Daoy (cell line): ENCODE measurements at regions not wholly inside any gene's neighbourhood (a gene's known extent, or its start where the extent isn't known, plus 50 kb on each side); places are given as distances from the start of the nearest gene placed in this dataset.
"Not testable (repeated sequence)": the region's sequence is repeated elsewhere in the genome, so short reads cannot be mapped to it uniquely, and the experiment has no call there.

Source experiments
- DNase-seq: peaks from one replicate; pipeline ENCODE4 v3.0.0-alpha.2; 2015; ENCODE audit warnings: low read depth

DNA sequence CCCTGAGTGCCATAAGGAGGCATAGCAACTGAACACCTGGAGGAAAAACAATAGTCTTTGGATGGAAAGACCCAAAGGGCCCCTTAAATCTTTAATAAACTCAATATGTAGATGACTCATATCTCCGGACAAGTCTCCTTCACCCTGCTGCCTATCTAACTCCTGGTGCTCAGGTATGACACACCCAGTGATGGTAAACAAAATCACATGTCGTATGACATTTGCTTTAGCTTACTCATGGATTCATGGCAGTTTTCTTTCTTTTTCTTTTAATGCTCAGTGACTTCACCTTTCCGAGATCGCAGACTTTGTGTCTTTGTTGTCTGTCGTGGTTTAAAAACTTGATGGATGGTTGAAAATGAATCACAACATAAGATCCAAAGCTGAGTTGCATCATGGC is 208.5 kb upstream of the PROX1 start:
- peak; percentile 21 for DNase-seq

DNA sequence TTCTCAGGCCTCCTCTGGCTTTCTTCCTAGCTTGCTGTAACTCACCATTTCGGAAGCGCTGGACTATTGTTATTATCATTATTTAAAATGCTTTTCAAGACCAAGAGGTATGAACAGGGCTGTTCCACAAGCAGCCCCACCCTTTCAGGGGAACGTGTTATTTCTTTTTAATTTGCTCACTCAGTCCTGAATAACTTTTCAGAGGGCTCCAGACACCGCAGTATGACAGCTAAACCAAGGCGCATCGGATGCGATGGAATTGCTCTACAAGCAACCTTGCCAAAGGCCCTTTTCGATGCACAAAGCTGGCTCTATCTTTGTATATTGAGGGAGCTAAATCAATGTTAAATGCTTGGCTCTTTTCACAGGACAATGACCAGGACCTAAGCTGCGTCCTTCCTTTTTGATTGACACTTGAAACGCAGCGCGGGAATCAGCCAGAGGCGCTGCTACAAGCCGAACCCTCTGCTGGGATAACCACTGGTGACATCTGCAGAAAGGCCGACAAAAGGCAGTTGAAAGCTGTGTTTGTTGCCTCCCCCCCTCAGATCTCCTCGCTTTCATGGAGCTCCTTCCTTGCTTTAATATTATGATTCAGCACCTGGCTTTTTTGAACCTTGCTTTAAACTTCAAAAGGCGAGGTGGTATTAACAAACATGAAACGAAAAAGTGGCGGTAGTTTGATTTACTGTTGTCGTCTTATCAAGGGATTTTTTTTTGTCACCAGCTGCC is 204.7 kb upstream of the PROX1 start:
- DNase-seq = no peak

DNA sequence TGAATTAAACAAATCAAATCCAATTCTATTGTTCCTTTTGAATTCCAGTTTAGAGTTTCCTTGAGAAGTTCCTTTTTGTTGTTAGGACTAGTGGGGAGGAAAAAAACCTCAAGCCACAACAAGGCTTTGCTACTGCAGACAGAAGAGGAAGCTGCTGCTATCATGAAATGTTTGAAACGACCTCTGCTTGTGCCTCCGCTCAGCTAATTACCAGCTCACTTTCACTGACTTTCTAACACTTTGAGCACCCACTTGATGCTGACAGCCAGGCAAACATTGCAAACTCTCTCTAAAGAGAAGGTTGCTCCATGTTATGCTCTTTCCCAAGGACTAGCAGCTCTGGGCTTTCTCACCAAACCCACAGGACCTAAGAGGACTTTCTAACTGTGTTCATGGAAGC is 203.9 kb upstream of the PROX1 start:
- DNase-seq = no peak

DNA sequence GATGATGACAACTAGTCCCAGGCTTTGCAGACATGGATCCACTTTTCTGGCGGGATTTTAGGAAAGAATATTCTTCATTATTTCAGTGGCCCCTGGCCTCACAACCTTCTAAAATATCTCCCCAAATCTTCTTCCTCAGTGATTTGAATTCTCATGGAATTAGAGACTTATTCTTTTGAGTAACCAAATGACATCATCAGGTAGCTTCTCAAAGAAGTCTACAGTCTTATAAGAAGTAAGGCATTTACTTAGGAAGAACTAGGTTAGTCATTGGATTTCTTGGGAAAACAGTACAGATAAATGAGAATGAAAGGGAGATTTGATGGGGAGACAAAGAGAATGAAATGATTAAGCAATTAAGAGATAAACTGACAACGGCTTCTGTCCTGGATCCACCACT is 201.1 kb upstream of the PROX1 start:
- DNase-seq = no peak

DNA sequence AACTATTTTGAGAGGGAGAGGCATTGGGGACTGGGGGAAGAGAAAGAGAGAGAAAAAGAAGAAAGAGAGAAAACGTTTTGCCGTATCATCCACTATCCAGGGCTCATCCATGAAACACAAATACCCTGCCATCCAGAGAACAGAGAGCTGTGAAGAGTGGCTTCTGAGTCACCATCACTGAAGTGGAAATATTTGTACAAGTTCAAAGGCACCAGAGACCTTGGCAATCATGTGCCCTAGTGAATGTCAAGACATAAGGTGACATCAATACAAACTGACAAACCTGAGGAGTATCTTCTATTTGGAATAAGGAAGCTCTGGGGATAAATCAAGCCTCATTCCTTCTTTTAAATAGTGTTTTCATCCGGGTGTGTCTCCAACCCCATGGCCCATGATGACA is 197.2 kb upstream of the PROX1 start:
- no peak for DNase-seq

DNA sequence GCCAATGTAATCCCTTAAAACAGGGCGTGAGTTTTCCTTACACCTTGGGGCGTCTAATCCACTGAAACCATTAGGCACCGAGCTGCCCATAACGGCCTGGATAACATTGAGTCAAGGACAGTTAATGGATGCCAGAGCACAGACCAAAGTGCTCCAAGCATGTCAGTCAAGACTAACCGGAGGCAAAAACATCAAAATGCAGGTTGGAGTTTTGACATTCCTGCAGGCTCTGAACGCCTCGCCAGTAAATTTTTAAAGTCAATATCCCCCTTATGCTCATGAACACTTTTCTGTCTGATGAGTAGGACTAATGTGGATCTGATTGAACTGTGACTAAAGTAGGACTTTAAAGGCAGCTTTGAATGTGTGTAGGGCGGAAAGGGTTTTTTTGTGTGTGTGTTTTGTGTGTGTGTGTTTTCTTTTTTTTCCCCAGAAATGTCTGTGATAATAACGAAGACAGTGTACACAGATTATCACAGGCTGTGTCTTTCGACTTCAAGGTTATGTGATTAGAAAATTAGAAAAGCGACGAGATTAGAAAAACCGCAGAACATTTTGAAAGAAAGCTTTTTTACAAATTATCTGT is 194.2 kb upstream of the PROX1 start:
- DNase-seq = no peak

DNA sequence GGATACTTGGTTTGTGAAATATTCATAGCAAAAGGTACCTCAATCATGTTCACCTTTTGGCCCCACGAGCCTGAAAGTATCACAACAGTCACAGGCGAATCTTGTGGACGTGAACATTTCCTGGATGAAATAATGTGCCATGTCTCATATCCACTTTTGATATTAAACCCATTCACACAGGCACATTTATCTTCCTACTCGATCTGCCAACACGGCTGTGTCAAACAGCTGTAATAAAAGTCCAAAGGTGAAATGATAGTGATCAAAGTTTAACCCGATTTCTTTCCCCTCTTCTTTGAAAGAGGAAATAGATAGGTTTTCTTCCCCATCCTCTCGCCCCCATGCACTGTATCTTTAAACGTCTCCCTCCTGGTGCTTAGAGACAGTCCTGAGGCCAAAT is 191.2 kb upstream of the PROX1 start:
- no peak for DNase-seq

DNA sequence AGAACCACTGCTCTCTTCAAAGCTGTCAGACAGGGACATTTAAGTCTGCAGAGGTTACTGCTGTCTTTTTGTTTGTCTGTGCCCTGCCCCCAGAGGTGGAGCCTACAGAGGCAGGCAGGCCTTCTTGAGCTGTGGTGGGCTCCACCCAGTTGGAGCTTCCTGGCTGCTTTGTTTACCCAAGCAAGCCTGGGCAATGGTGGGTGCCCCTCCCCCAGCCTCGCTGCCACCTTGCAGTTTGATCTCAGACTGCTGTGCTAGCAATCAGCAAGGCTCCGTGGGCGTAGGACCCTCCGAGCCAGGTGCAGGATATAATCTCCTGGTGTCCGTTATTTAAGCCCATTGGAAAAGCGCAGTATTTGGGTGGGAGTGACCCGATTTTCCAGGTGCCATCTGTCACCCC is 179.5 kb upstream of the PROX1 start:
- not testable (repeated sequence) for DNase-seq

DNA sequence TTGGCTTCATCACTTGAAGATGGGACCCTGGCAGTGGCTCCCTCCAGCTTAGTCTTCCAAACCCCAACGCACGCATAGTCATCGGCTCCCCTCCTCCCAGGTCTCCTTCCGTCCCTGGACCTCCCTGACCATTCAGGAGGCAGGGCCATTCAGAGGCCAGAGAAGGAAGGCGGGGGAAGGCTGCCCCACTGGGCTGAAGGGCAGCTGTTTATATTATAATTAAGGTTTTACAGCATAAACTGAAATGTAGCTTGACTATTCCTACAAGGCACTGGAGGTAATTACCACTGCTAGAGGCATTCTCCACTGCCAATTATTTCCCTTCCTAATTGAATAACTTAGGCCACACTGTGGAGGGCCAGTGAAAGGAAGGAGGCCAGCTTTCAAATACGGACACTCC is 170.6 kb upstream of the PROX1 start:
- no peak for DNase-seq

DNA sequence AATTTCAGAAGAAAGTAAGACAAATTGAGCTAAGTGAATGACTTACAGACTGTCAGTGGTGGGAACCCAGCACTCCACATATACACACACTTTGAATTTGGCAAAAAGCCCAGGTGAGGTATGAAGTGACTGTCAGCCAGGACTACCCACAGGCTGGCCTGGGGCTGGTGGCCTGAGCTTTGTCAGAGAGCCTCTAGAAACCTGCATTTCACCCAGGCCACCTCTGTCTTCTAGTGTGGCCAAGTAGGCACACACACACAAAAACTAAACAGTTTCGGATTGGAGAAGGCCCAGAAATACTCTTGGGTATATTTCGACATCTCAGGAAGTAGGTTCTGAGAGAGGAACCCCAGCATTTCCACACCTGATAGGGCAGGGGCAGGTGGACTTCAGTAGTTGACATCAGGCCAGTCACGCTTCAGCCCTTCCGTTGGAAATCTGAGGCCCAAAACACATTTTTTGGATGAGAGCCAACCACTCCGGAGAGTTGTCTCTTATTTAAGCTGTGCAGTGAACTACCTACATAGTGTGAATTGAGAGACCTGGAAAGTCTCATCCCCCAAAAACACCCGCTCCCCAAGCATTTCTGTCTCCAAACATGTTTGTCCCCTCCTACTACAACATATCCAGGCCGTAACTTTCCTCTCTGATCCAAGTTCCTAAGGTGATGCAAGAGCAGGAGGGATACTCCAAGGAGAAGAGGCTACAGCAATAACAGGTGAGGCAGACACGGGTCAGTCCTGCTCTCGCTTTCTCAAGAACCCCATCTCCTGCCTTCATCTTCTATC is 167.2 kb upstream of the PROX1 start:
- DNase-seq = no peak

DNA sequence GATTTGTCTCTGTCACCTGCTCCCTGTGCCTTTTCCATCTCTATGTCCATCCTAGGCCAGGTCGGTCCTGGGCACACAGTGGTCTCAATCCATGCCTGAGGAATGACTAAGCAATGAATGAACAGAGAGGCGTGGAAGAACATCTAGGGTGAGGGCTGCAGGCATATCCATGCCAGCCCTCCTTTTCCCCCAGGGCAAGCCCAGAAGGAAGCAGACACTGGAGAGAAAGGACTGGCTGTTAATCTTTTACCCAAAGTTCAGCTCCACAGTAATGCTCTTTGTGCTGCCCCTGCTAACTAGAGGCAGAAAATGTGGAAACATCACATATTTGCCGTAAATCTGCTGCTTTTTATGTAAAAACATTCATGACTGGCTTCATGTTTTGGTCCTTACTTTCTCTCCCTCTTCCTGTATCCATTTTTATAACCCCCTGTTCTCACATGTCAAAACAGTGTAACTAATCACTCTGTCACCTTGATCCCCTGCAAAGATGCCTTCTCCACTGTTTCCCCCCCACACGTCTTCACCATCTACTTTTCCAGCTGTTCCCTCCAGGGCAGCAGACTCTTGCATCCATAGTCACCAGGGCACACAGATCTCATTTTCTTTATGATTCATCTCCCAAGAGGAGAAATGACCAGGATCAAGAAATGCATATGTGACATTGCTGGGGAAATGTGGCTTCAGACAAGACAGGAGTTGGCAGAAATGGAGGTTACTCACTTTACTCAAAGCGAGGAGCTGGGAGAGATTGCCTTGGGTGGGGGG is 166.4 kb upstream of the PROX1 start:
- DNase-seq = no peak

DNA sequence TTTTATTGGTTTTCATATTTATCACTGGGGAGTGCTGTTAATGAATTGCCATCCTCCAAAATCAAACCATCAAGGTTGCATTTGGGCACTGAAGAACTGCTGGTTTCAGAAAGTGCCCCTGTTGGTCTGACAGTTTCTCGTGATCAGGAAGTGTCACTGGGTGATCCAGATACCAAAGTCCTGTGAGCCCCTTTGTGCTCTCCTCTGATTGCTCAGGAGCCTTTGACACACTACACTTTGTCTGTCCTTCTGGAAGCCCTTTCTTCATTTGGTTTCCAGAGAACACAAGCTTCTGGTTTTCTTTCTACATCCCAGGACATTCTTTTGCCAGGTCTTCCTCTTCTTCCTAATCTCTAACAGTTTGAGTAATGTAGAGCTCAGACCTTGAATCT is 165.8 kb upstream of the PROX1 start:
- no peak for DNase-seq

DNA sequence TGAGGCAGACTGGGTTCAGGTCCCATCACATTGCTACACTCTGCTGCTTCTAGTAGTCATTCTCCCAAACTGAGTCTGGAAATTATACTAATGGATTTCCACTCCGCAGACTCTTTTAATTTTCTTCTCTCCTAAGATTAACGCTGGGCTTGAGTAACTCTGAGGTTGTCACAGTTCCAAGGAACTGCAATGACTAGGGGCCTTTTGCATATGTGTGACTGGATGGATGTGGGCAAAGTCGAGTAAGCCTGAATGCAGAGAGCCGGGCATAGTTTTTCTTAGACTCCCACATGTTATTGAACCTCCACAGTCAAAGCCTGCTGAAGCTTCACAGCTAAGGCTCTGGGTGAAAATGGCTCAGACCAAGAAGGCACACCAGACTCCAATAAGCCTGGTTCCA is 160.9 kb upstream of the PROX1 start:
- DNase-seq = no peak

DNA sequence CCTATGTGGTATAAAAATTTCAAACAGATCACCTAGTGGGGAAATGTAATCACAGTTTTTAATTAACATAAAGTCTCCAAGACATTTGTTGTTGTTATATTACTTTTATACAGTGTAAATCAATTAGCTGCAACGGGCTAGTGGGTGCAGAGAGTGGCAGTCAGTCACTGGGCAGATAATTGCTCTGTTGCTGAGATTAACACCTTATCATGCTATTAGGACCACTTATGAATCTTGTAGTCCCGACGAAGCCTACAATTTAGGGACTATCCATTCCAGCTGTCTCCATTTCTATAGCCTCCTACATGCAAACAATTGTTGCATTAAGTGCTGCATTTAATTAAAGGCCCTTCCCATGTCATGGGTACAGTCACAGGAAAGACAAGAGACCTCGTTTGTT is 158.9 kb upstream of the PROX1 start:
- DNase-seq = no peak

DNA sequence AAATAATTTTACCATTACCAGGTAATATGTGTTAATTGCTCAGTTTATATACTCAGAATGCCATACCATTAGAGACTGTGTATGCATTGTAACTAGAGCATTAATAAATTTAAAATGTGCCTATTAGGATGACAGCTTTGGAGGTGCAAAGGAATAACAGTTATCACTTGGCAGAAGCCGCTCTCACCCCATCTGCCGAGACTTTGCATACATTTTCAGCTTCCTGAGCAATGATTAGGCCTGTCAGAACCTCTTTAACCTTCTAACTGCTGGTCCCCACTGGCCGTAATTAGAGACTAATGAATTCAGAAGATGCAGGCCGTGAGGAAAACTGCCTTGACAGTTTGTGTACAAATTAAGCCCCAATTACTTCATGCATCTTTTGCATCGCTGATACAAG is 158.0 kb upstream of the PROX1 start:
- DNase-seq = no peak

DNA sequence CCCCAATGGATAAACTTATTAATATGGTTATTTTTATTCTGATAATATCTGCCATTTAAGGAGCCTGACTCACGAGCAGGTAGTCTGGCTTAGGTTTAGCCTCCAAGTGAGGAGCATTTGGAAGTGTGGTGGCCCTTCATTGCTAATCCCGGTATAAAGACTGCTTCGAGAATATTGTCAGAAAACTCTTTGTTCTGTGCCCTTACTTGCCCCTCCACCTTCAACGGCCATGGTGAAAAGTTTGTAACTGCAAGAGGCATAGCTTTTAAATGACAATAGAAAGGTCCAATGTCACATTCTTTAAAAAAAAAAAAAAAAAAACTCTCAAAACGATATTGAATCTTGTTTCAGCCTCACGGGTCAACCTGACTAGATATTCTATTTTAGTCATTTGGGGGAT is 157.4 kb upstream of the PROX1 start:
- no peak for DNase-seq

DNA sequence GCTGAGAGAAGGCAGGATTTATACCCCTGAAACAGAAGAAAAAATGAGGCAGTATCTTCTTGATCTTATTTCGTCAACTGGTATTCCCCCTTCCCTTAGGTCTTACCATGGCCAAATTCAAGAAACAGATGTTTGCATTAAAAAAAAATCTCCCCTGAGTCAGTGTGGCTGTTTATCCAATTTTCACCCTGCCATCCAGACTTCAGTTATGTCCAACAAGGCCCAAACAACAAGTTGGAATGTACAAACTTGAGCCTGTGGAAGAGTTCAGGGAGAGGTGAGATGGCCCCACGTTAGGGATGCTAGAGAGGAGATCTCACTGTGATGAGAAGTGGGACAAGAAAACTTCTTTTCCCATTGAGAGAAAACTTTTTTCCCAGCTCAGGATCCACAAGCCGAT is 147.2 kb upstream of the PROX1 start:
- DNase-seq = no peak

DNA sequence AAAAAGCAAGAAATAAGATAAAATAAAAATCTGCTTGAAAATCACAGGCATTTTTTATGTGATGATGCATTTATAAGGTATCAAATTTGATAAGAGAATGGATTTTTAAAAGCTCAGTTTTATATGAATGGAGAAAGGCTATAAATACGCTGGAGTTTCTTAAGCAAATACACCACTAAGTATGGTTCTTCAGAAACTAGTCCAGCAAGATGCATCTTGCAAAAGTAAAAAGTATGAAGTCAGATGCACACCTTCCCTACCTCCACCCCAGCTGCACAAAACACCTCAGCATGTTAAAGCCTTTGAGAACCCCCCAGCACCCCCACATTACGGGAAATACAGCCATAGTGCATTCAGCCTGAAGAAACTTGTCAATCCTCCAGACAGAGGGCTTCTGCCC is 143.1 kb upstream of the PROX1 start:
- no peak for DNase-seq

DNA sequence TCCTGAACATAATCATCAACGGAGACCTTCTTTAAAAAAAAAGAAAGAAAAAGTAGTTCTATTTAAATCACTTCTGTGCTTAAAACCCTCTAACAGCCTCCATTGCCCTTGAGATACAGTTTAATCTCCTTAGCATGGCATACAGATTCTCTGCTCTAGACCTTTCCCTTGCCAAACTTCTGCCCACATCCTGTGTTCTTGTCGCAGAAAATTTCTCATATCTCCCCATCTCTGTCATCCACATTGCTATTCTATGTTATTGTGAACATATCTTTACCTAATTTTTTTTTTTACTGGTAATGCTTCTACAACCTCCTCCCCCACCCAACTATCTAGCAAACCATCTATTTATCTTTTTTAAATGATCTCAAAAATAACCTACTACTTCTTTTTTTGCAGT is 135.7 kb upstream of the PROX1 start:
- DNase-seq = no peak

DNA sequence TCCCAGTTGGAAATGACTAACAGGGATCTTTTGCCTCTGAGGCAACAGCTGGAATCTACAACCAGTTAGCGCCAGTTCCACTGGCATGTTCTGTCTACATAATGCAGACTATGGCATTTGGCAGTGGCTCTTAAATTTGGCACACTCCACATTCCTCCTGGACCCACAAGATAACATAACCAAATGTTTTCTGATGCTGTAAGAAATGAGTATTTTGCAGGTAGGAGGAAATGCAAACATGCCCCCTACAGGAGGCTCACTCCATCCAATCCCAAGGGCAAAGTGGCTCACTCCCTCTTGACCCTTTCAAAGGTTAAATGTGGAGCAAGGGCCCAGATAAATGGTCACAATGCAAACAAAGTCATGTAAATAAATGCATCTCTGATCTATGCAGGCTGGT is 129.2 kb upstream of the PROX1 start:
- peak; percentile 7 for DNase-seq

DNA sequence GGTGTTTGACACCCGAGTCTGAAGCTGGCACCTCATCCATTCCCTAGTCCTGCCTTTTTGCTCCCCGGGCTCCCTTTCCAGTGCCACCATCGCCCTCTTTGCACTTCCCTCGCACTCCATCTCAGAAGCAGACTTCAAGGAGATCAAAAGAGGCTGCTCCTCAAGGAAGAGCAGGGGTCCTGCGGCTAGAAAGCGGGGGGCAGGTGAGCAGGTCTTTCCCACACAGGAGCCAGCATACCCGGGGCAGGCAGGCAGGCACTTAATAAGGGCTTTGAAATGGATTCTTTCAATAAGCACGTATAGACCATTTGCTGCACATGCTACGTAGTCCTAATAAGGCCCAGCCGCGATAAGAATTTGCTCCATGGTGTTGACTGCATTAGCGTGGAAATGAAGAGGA is 125.9 kb upstream of the PROX1 start:
- no peak for DNase-seq

DNA sequence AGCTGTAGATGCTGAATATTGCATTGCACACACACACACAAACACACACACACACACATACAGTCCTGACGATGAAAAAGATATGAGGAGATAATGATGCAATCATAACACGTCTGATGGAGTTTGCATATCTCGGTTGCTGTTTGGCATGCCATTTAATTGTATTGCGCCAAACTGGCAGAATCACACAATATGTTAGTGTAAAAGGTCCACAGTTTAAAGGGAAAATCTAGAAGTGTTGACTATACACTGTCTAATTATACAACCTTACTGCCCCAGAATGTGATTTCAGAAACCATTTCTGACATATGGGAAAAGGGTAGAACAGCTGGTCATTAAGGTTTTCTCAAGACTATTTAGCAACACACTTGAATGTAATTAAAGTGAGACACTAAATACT is 123.7 kb upstream of the PROX1 start:
- DNase-seq = no peak

DNA sequence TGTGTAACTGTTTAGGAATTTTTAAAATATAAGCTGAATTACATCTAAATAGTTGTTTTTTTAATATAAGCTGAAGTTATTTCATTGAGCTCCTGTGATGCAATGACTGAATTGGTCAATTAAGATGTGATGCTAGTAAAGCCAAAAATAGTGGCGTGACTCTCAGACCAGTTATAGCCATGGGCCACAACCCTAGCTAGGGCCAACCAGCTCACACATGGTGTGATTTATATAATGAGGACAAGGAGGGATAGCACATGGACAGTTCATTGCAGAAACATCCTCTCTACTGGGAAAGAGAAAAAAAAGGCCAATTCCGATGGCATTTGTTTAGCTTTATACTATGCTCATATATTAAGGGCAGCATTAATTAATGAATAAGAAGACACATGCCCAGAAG is 119.3 kb upstream of the PROX1 start:
- DNase-seq = no peak
